ENCODE measurements at regions not wholly inside any gene's neighbourhood (a gene's known extent, or its start where the extent isn't known, plus 50 kb on each side); places are given as distances from the start of the nearest gene placed in this dataset.

GRCh38 chr10:65358565-65358964 lies 1567.3 kb upstream of the LRRTM3 start:
- Histone ChIP-seq H3K27ac (no peak overlapping the region), H3K4me3 (no peak overlapping the region), H3K9me3 (ENCODE audit: low read depth) (no peaks in the 10 kb centered on the region), H3K27me3 (no peaks in the 10 kb centered on the region), H3K79me2 (no peaks in the 10 kb centered on the region), H3K4me2 (no peak overlapping the region), H2AFZ (no peak overlapping the region), H3K4me1 (ENCODE audit: insufficient read depth) (no peaks in the 10 kb centered on the region), H4K20me1 (ENCODE audit: insufficient read depth, poor library complexity, severe bottlenecking) (no peaks in the 10 kb centered on the region), H3K36me3 (replicated peaks; ENCODE audit: insufficient read depth, low read depth) (no peaks in the 10 kb centered on the region), H3K9me2 (replicated peaks; ENCODE audit: insufficient read depth) (no peaks in the 10 kb centered on the region)
- peak; percentile 58 for DNase-seq (ENCODE audit: low spot score)
- peak; percentile 62 for TF ChIP-seq CTCF (IDR thresholded peaks at IDR 0.05; ENCODE audit: poor library complexity)
- no peak for TF ChIP-seq EZH2phosphoT487 (IDR thresholded peaks at IDR 0.05; ENCODE audit: low read depth, severe bottlenecking, unreplicated experiment)
- 35% methylated on average over 1 of the region's 1 CpG for WGBS (ENCODE audit: low lambda C conversion rate, missing lambda C conversion rate)

DNA sequence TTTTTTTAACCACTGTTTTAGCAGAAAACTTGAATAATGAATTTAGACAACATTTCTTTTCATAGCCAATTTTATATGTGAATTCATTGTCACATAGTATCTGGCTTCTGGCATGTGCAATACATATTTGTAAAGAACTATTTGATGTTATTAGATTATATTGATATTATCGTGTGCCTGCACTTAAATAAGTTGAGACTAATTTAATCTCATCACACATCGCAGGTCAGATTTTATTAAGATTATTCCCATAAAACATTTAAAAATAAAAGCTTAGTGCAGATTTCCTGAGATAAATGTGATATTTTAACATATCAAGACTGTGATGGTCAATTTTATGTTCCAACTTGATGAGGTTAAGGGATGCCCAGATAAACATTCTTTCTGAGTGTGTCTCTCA lies 1565.3 kb upstream of the LRRTM3 start:
- H2AFZ ChIP-seq, result no peak overlapping the region
- no peak for DNase-seq (ENCODE audit: low spot score)
- no peak overlapping the region for H3K4me3 ChIP-seq
- WGBS (ENCODE audit: low lambda C conversion rate, missing lambda C conversion rate), result 98% methylated on average over 2 of the region's 2 CpGs
- no peaks in the 10 kb centered on the region for H3K9me3 ChIP-seq (ENCODE audit: low read depth)
- H3K27ac ChIP-seq, result no peak overlapping the region
- no peaks in the 10 kb centered on the region for H3K9me2 ChIP-seq (replicated peaks; ENCODE audit: insufficient read depth)
- H3K36me3 ChIP-seq (replicated peaks; ENCODE audit: insufficient read depth, low read depth), result no peaks in the 10 kb centered on the region
- H3K4me2 ChIP-seq, result no peak overlapping the region
- H3K79me2 ChIP-seq, result no peaks in the 10 kb centered on the region
- TF ChIP-seq CTCF (IDR thresholded peaks at IDR 0.05; ENCODE audit: poor library complexity) (no peak), EZH2 (IDR thresholded peaks at IDR 0.05; ENCODE audit: borderline replicate concordance) (no peak), EZH2phosphoT487 (IDR thresholded peaks at IDR 0.05; ENCODE audit: low read depth, severe bottlenecking, unreplicated experiment) (no peak)
- no peaks in the 10 kb centered on the region for H4K20me1 ChIP-seq (ENCODE audit: insufficient read depth, poor library complexity, severe bottlenecking)
- no peaks in the 10 kb centered on the region for H3K27me3 ChIP-seq
- H3K4me1 ChIP-seq (ENCODE audit: insufficient read depth), result no peaks in the 10 kb centered on the region

- Histone ChIP-seq H3K4me3 (no peak overlapping the region), H3K4me1 (ENCODE audit: insufficient read depth) (no peaks in the 10 kb centered on the region), H3K9me2 (replicated peaks; ENCODE audit: insufficient read depth) (no peaks in the 10 kb centered on the region), H3K27me3 (no peaks in the 10 kb centered on the region), H3K79me2 (no peaks in the 10 kb centered on the region), H3K9me3 (ENCODE audit: low read depth) (no peaks in the 10 kb centered on the region), H2AFZ (no peak overlapping the region), H3K36me3 (replicated peaks; ENCODE audit: insufficient read depth, low read depth) (no peaks in the 10 kb centered on the region), H3K4me2 (no peak overlapping the region), H4K20me1 (ENCODE audit: insufficient read depth, poor library complexity, severe bottlenecking) (no peaks in the 10 kb centered on the region), H3K27ac (no peak overlapping the region)
- 64% methylated on average over 1 of the region's 1 CpG for WGBS (ENCODE audit: low lambda C conversion rate, missing lambda C conversion rate)
- no peak for DNase-seq (ENCODE audit: low spot score)
- TF ChIP-seq CTCF (IDR thresholded peaks at IDR 0.05; ENCODE audit: poor library complexity) (no peak), EZH2phosphoT487 (IDR thresholded peaks at IDR 0.05; ENCODE audit: low read depth, severe bottlenecking, unreplicated experiment) (no peak), EZH2 (IDR thresholded peaks at IDR 0.05; ENCODE audit: borderline replicate concordance) (no peak)
Observed at GRCh38 chr10:65365878-65366277, 1560.0 kb upstream of the LRRTM3 start.

DNA sequence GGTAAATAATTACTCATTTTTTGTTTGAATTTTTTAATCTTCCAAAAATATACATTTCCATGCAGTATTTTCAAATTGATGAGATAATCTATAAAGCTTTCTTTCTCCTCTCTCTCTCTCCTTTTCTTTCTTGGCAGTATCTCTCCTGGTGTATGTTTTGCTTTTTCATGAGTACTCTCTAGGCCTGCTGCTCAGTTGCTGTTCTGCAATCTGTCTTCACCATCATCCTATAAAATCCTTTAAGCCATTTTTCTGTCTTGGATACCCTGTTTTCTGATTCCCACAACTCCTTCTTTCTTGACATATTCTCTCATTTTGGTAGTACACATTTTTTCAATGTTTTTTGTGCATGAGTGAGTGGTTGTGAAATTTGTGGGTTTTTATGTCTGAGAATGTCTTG lies 1558.1 kb upstream of the LRRTM3 start:
- Histone ChIP-seq H3K79me2 (no peaks in the 10 kb centered on the region), H3K36me3 (replicated peaks; ENCODE audit: insufficient read depth, low read depth) (no peaks in the 10 kb centered on the region), H3K27ac (no peak overlapping the region), H3K9me3 (ENCODE audit: low read depth) (no peaks in the 10 kb centered on the region), H3K9me2 (replicated peaks; ENCODE audit: insufficient read depth) (no peaks in the 10 kb centered on the region), H2AFZ (no peak overlapping the region), H3K4me3 (no peak overlapping the region), H4K20me1 (ENCODE audit: insufficient read depth, poor library complexity, severe bottlenecking) (no peaks in the 10 kb centered on the region), H3K4me1 (ENCODE audit: insufficient read depth) (no peaks in the 10 kb centered on the region), H3K27me3 (no peaks in the 10 kb centered on the region), H3K4me2 (no peak overlapping the region)
- DNase-seq (ENCODE audit: low spot score), result no peak
- TF ChIP-seq CTCF (IDR thresholded peaks at IDR 0.05; ENCODE audit: poor library complexity), result no peak
- no peak for TF ChIP-seq EZH2phosphoT487 (IDR thresholded peaks at IDR 0.05; ENCODE audit: low read depth, severe bottlenecking, unreplicated experiment)
- no peak for TF ChIP-seq EZH2 (IDR thresholded peaks at IDR 0.05; ENCODE audit: borderline replicate concordance)

Measured in hepatocyte (in vitro differentiated cells).